GM19468 (cell line): ENCODE measurements at regions not wholly inside any gene's neighbourhood (a gene's known extent, or its start where the extent isn't known, plus 50 kb on each side); places are given as distances from the start of the nearest gene placed in this dataset.
"Not testable (repeated sequence)": the region's sequence is repeated elsewhere in the genome, so short reads cannot be mapped to it uniquely, and the experiment has no call there.

Source experiments
- ATAC-seq: cut with Tn5 transposase; IDR thresholded peaks from one replicate; pipeline ENCODE4 v1.9.1; 2021; ENCODE audit warnings: mild to moderate bottlenecking, moderate library complexity, moderate number of reproducible peaks; ENCODE audit not compliant: unreplicated experiment; ENCODE audit errors: extremely low read depth

DNA sequence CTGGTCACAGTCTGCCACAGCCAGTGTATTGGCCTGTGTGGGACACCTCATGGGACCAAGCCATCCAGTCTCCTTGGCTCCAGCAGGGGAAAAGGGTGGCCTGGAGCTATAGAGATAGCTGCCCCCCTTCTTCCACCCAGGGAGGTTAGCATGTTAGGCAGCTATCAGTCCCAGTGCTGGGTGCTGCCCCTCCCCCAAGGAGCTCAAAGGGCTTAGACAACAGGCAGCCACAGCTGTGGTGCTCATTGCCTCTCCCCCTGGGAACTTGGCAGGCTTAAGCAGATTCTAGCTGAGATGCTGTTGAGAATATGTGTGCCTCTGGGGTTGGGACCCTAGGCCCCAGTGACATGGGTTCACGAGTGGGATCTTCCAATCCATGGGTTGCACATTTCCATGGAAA, 226.0 kb upstream of the PTGER4 start:
- no peak for ATAC-seq

DNA sequence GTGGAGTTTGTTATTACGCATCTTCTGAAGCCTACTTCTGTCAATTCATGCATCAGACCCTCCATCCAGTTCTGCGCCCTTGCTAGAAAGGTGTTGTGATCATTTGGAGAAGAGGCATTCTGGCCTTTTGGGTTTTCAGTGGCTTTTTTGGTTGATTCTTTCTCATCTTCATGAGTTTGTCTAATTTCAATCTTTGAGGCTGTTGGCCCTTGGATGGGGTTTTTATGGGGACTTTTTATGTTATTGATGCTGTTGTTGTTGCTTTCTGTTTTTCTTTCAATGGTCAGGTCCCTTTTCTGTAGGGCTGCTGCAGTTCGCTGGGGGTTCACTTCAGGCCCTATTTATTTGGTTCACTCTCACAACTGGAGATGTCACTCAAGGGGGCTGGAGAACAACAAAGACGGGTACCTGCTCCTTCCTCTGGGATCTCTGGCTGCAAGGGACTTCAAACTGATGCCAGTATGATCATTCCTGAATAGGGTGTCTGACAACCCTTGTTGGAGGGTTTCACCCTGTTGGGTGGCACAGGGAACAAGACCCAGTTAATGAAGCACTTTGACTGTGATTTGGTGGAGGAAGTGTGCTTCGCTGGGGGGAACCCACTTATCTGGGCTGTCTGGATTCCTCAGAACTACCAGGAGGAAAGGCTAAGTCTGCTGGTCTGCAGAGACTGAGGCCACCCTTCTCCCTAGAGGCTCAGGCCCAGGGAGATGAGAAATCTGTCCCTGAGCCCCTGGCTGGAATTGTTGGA, 226.7 kb upstream of the PTGER4 start:
- ATAC-seq = no peak

DNA sequence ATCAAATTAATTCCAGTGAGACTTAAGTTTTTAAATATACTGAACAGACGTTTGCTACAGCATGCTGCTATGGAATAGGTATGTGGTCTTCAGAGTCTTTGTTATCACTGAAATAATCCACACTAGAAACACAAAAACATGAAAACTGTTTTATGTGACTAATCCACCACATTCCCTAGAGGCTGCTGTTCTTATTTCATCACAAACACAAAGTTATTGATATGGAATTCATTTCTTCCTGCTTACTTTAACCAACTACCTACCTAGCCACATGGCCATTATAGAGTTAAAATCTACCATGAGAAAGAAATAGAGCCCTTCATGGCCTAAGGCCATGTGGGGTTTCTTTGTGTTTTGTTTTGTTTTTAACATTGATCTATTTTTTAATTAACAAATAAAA, 232.3 kb upstream of the PTGER4 start:
- no peak for ATAC-seq

DNA sequence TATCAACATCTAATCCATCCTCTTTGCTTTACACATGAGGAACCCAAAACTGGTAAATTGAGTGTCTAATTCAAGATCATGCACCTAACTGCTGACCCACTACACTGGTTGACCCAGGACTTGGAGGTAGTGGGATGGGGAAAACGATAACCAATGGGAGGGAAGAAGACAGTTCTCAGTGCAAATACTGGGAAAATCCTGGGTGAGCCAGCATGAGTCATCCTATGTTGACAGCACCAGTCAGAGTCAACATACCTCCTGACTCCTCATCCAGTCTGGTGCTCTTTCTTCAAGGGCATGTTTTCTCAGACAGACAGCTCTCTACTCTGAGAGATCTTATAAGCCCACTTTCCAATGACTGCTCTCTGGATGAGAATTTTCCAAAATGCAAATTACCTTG, 232.8 kb upstream of the PTGER4 start:
- no peak for ATAC-seq

DNA sequence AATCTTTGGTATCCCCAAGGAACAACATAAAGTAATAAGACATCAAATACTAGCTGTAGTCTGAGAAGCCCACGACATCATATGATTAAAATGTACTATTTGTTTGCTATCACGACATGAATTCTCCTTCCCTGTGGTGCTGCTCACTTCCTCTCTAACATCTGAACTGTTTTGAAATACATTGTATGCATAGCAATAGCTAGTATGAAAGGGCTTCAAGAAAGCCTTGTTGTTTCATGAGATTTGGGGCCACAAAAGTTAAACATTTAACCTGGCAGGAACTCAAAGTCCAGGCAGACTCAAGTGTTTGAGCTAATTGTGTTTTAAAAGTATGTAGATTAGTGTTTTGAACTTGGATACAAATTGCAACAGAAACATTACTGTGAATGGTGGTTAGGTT, 237.4 kb upstream of the PTGER4 start:
- no peak for ATAC-seq

DNA sequence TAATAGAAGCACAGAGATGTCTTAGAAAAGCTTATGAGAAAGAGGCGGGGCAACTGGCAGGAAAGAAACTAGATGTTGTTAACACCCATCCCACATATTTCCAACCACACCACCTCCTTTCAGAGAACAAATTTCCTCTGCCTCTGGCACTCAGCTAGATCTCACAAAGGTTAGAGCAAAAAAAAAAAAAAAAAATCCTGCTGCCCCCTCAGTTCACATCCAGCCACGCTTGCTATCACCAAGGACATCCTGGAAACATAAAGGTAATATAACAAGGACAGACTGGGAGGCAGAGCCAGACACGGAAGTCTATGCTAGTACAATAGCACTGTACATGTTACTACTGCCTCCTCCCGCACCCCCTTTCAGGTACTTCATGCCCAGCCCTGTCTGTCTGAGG, 238.0 kb upstream of the PTGER4 start:
- ATAC-seq = no peak

DNA sequence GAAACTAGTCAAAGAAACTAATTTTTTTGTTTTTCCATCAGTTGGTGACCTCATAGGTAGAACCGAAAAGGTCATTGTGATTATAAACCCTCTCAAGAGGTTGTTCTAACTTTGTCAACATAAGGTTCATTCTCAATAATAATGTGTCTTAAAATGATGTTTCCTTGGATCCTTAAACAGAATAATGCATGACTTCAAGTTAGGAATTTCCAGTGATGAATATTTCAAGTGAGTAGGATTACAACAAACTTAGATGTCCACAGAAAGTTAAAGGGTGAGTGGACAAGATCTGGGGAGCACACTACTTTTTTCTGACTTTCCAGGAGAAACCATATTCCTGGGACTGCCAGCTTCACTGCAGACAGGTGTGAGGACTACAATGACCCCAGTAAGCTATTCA, 239.0 kb upstream of the PTGER4 start:
- no peak for ATAC-seq

DNA sequence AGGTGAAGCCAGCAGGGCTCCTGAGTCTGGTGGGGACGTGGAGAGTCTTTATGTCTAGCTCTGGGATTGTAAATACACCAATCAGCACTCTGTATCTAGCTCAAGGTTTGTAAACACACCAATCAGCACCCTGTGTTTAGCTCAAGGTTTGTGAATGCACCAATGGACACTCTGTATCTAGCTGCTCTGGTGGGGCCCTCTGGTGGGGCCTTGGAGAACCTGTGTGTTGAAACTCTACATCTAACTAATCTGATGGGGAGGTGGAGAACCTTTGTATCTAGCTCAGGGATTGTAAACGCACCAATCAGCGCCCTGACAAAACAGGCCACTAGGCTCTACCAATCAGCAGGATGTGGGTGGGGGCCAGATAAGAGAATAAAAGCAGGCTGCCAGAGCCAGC, 240.6 kb upstream of the PTGER4 start:
- not testable (repeated sequence) for ATAC-seq

DNA sequence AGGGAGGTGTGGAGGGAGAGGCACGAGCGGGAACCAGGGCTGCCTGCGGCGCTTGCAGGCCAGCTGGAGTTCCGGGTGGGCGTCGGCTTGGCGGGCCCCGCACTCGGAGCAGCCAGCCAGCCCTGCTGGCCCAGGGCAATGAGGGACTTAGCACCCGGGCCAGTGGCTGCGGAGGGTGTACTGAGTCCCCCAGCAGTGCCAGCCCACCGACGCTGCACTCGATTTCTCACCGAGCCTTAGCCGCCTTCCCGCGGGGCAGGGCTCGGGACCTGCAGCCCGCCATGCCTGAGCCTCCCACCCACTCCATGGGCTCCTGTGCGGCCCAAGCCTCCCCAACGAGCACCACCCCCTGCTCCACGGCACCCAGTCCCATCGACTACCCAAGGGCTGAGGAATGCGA, 241.1 kb upstream of the PTGER4 start:
- ATAC-seq = not testable (repeated sequence)

DNA sequence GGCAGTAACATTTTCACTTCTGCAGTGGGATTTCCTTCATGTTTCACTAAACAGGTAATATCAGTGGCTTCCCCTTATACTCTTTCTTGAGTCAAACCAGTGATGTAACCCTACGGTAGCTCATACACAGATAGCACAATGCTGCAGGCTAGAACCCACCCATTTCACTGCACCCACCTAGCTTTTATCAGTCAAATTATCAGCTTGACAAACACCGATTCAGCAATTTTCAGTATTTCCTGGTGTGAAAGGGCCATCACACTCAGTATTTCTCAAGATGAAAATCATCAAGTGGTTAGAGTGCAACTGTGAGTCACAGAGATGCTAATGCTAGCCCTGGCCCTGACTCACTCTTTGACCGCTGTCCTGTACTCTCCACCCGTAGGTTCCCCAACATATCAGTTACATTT, 242.3 kb upstream of the PTGER4 start:
- ATAC-seq = no peak

DNA sequence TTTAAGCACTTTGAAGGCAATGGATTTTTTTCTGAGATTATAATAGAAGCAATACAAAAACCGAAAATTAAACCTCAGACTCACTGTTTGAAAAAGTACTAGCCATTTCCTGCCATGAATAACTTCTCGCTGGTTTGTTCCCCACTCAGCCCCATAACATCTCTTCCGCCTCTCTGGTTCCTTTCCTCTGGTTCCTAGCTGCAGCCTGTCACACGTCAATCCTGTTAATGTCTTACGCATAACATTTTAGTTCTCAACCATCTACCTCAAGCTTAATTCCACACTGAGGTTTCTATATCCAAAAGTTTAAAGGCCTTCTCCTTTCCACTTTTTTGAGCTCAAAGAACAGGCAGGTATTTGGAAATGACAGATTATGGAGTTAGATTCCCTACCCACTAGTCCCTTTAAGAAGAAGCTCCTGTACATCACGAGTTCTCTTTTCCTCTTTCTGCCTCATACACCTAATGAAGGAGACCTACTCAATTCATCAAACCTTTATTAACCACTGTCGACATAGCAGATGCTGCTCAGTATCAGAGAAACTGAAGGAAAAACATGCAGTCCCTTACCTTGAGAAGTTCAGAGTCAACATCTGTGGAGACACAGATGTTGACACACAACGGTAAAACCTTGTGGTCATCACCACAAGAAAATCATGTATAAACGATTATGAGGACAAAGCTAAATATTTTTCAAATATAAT, 243.0 kb upstream of the PTGER4 start:
- no peak for ATAC-seq

DNA sequence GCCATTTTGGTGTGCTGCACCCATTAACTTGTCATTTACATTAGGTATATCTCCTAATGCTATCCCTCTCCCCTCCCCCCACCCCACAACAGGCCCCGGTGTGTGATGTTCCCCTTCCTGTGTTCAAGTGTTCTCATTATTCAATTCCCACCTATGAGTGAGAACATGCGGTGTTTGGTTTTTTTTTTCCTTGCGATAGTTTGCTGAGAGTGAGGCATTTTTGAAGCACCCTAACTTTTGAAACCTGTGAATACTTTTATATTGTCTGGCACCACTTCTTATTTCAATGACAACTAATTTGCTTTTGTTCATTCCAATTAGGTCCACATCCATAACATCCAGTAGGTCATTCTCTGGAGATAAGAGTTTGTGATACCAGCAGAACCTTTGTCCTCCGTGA, 244.0 kb upstream of the PTGER4 start:
- not testable (repeated sequence) for ATAC-seq

DNA sequence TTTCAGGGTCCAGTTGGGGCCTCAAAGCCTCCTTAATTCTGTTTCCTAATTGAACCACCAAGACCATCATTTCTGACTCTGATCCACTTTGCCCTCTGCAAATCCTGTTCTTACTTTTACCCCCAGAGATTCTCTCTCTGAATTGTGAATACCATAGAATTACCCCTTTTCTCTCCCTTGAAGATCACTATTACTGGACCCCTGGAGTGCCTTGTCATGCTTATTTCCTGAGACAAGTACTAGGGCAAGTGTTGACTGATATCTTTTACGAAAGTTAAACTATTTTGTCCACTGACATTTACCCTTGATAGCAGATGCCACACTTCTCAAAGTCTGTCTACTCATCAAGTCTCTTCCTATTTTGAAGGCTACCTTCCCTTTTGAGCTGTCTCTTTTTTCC, 246.9 kb upstream of the PTGER4 start:
- ATAC-seq = no peak

DNA sequence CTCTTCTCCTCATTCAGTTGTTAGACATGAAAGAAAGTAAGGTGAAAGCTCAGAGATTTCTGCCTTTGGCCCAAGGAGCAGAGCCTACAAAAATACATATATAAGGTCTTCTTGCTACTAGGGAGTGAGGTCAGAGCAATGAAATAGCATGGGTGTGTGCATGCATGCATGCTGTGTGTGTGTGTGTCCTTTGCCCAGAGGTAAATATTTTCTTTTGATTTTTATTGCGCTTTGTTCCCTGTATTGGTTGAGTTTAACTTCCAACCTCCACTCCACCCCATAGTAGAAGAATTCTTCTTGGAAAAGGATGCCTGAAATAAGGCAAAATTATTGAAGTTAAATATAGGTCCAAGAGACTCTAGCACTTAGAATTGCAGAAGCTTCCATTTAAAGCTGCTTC, 248.0 kb upstream of the PTGER4 start:
- no peak for ATAC-seq

DNA sequence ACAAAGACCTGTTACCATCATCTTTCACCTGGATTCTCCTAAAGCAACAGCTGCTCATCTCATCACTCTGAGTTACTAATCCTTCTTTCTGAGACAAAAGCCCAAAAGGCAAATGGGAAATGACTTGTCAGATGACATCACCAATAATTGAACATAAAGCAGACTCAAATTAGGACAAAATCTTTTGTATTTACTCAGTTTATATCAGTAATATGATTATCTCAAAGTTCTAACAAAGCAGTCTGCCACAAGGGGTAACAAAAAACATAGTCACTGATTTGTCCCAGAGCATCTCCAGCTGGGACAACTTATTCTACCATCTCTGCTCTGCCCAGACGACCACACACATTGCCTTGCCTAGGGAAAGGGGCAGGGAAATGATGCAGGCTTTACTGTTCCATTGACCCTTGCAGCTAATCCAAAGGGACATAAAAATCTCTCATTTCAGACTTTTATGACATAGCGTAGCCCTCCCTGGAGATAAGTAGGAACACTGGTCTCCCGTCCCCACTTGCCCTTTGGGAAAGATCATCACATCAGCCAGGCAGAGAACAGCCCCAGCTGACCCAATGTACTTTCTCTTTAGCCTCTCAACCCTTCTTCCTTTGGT, 249.5 kb upstream of the PTGER4 start:
- no peak for ATAC-seq

DNA sequence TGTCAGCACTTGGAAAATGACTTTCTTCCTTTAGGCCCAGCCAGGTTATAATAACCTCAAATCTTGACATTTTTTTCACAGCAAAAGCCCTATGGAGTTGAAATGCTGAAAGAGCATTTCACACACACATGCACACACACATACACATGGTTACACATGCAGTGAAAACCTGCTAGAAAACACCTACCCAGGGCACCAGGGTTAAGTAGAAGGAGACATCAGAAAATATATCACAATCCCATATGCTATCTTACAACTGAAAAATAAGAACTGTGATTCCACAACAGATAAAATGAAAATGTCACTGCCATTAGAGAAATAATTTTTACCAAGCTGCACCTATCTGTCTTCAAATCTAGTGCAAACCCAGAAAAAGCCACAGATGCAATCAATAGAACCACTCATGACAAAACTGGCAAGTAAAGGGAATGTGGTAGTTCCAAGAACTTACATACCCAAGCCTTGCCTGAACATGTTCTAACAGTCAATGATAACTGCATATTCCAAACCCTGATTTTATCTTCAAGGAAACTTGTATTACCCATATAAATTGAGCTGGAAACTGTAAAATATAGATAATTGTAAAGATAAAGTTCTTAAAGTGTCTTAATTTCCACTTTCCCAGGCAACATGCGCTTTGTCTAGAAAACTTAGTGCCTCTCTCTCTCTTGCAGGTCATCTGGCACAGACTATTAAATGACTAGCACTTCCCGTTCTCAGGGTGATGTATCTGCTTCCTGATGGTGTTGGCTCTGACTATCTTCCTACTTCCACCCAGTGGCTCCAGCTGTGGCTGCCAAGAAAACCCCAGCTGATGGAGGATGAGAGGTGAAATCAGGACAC, 250.2 kb upstream of the PTGER4 start:
- ATAC-seq = no peak

DNA sequence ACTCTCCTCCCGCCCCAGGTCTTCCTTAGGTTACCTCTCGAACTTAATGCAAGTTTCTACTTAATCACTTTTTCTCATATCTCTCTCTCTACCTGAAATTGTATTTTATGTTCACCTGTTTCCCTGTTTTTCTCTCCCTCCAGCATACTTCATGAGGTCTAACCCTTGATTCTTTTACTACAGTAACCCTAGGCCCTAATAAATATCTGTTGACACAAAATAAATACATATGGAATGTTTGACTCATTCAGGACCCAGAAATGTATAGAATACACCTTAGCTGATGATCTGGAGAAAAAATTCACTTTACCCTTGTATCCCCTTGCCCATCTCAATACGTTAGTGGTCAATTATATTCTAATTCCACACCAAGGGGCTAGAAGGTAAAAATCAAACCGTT, 250.9 kb upstream of the PTGER4 start:
- no peak for ATAC-seq

DNA sequence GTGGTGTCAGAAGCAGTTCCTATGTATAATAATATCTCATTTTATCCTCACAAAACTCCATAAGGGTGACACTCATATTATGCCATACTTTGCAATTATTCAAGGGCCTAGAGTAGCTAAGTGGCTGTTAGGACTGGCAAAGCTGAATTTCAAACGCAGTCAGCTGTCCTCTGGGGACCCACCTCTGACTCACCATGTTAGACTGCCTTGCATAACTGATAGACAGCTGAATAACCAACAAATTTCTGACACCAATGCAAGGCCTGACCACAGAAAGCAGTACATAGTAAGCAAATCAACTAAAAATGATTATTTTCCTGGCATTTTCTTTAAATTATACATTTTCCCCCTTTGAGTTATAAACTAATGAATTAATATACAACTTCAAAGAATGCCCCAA, 251.6 kb upstream of the PTGER4 start:
- ATAC-seq = no peak

DNA sequence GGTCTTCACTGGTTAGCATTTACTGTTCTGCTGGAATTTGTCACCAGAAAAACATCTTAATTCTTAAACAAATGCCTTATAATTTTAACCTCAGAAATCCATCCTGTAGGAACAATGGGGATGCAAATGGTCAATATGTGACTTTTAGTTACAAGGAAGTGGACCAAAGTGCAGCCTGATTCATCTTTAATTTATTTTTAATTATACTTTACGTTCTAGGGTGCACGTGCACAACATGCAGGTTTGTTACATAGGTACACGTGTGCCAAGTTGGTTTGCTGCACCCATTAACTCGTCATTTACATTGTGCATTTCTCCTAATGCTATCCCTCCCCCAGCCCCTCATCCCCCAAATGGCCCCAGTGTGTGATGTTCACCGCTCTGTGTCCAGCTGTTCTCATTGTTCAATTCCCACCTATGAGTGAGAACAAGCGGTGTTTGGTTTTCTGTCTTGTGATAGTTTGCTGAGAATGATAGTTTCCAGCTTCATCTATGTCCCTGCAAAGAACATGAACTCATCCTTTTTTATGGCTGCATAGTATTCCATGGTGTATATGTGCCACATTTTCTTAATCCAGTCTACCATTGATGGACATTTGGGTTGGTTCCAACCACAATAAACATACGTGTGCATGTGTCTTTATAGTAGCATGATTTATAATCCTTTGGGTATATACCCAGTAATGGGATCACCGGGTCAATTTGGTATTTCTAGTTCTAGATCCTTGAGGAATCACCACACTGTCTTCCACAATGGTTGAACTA, 262.5 kb upstream of the PTGER4 start:
- not testable (repeated sequence) for ATAC-seq

DNA sequence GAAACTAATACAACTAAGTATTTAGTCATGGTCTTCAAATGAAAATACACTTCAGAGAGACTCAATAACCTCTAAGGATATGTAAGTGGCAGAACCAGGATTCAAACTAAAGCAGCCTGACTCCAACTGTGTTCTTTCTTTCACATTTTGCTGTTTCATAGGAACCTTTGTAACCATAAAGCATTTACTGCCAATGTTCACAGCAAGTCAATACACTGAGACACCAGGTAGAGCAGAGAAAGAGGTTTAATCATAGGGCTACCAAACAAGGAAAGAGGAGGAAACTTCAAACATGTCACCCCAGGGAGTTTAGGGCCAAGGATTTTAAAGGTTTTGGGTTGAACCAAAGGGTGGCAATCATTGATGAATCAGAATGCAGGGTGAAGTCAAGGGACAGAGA, 263.1 kb upstream of the PTGER4 start:
- no peak for ATAC-seq
